HG03139 (cell line): ENCODE measurements at regions not wholly inside any gene's neighbourhood (a gene's known extent, or its start where the extent isn't known, plus 50 kb on each side); places are given as distances from the start of the nearest gene placed in this dataset.
"Not testable (repeated sequence)": the region's sequence is repeated elsewhere in the genome, so short reads cannot be mapped to it uniquely, and the experiment has no call there.

Experiments
- ATAC-seq: cut with Tn5 transposase; IDR thresholded peaks from one replicate; pipeline ENCODE4 v1.9.1; 2021; ENCODE audit not compliant: unreplicated experiment

GRCh38 chrY:18989356-18989755 lies 215.8 kb upstream of the HSFY2 start:
- no peak for ATAC-seq

- ATAC-seq = no peak
Measured at GRCh38 chrY:18966001-18966400, 192.5 kb upstream of the HSFY2 start.

GRCh38 chrY:18958846-18959245 lies 185.3 kb upstream of the HSFY2 start:
- ATAC-seq = no peak

GRCh38 chrY:18951657-18952435 lies 178.3 kb upstream of the HSFY2 start:
- no peak for ATAC-seq

- ATAC-seq = no peak
Measured at GRCh38 chrY:18951019-18951418, 177.5 kb upstream of the HSFY2 start.

DNA sequence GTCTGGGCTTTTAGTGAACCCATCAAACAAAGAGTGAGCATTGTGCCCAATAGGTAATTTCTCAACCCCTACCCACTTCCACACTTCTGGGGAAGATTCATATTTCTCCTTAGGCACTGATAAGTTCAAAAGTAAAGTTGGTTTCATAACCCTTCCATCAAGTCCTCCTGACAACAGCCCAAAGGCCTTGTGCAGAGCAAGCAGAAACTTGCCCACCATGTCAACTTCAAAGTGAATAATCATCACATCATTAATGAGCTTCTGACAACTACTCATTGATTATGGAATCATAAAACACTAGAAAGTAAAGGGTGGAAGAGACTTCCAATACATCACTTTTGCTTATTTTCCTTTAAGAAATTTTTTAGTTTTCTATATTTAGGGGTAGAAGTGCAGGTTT lies 163.3 kb upstream of the HSFY2 start:
- no peak for ATAC-seq

DNA sequence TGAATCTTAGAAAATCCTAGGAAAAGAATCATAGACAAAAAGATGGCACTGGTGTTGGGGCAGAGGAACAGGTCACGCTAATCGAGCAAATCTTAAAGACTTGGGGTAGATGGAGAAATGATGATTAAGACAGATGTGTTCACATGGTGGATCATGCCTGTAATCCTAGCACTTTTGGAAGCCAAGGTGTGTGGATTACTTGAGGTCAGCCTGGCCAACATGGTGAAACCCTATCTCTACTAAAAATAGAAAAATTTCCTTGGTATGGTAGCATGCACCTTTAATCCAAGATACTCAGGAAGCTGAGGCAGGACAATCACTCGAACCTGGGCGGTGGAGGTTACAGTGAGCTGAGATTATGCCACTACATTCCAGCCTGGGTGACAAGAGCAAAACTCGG lies 145.7 kb upstream of the HSFY2 start:
- ATAC-seq = no peak

GRCh38 chrY:18912846-18913245 lies 139.3 kb upstream of the HSFY2 start:
- no peak for ATAC-seq

DNA sequence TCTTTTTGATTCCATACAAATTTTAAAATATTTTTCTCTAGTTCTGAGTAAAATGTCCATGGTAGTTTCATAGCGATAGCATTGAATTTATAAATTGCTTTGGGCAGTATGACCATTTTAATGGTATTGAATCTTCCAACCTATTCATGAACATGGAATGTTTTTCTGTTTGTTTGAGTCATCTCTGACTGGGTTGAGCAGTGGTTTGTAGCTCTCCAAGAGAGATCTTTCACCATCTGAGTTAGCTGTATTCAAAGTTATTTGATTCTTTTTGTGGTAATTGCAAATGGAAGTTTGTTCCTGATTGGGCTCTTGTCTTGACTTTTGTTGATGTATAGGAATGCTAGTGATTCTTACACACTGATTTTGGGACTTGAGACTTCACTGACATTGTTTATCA lies 136.3 kb upstream of the HSFY2 start:
- no peak for ATAC-seq

DNA sequence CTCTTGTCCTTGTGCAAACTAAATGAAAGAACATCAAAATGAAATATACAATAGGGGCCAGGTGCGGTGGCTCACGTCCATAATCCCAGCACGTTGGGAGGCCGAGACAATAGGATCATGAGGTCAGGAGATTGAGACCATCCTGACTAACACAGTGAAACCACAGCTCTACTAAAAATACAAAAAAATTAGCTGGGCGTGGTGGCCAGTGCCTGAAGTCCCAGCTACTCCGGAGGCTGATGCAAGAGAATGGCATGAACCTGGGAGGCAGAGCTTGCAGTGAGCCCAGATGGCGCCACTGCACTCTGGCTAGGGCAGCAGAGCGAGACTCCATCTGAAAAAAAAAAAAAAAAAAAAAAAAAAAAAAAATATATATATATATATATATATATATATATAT lies 132.7 kb upstream of the HSFY2 start:
- not testable (repeated sequence) for ATAC-seq

DNA sequence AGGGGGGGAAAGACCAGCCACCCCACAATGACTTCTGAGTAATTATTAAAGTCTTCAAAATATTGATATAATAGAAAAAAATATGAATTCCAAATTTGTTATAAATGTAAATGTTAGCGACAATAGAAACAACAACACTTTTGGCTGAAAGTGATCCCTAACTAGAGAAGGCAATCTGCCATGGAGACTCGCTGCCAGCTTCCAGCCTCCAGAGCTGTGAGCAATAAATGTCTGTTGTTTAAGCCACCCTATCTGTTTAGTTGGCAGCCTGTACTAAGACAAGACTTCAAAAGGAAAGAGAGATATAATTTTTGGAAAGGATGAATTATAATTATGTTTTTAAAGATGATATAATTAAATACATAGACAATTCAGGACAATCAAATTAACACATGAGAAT lies 130.8 kb upstream of the HSFY2 start:
- ATAC-seq = no peak

DNA sequence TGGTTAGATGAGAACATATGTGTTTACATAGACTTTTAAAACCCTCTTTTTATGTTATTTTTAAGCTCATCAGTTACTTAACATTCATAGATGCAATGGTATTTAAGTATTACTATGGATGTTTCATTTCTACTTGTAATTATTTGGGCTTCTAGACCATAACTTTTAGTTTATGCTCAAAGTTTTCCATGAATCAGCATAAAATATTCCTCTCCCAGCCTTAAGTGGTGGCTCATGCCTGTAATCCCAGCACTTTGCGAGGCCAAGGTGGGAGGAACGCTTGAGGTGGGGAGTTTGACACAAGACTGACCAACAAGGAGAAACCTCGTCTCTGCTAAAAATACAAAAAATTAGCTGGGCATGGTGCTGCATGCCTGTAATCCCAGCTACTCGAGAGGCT lies 118.5 kb upstream of the HSFY2 start:
- ATAC-seq = no peak

DNA sequence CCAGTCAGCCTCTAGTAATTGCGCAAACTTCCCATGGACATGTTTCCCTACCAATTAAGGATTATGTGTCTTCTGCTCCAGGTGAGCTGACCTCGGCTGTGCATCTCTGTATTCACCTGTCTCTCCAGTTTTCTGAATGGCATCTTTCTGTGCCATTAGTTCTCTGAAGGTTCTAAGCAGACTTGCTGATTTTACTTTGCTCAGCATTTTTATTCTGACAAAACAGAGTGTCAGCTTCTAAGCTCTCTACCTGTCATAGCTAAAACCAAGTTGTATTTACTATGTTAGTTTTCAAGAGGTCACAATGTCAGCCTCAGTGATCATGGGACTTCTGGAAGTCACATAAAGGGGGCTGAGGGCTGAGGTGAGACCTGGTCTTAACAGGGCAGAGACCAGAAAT lies 116.0 kb upstream of the HSFY2 start:
- no peak for ATAC-seq

- no peak for ATAC-seq
Measured at GRCh38 chrY:18884748-18885147, 111.2 kb upstream of the HSFY2 start.

- ATAC-seq = not testable (repeated sequence)
Measured at GRCh38 chrY:18869145-18869544, 95.6 kb upstream of the HSFY2 start.

DNA sequence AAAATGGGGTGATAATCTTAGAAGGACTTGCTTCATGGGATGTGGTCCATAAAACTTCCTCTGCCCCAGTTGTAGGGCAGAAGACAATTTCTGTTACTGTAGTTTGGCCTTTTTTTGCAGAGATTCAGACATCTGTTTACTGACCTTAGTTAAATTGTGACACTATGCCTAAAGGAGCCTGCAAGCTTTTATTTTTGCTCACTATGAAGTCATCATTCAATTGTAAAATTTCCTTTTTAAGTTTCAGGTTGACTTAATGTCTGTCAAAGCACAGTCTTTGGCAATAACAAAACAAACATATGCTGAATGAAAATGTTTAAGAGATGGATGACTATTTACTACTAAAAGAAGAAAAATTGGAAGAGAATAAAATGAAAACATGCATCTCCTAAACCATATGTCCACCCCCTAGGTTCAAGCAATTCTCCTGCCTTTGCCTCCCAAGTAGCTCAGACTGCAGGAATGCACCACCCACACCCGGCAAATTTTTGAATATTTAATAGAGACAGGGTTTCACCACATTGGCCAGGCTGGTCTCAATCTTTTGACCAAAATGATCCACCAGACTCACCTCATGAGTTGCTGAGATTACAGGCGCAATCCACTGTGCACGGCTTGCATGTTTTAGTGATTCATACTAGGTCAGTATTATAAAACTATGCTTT lies 93.5 kb upstream of the HSFY2 start:
- not testable (repeated sequence) for ATAC-seq

DNA sequence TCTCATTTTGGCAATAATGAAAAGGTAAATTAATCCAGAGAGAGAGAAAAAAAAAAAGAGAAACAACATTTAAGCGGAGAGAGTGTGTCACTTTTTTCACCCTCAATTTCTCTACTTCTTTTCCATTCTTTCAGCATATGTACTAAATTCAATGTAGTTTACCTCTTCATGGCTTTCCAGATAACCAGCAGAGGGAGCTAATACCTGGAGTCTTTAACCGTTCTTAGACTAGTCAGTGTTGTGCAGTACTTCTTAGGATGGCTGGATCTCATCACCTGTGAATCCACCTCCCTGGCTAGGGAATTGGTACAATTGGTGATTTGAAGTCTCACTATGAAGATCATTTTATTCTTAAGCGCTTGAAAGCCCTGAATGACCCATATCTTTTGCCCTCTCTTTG lies 87.3 kb upstream of the HSFY2 start:
- not testable (repeated sequence) for ATAC-seq

GRCh38 chrY:18858484-18859191 lies 85.1 kb upstream of the HSFY2 start:
- ATAC-seq = not testable (repeated sequence)

DNA sequence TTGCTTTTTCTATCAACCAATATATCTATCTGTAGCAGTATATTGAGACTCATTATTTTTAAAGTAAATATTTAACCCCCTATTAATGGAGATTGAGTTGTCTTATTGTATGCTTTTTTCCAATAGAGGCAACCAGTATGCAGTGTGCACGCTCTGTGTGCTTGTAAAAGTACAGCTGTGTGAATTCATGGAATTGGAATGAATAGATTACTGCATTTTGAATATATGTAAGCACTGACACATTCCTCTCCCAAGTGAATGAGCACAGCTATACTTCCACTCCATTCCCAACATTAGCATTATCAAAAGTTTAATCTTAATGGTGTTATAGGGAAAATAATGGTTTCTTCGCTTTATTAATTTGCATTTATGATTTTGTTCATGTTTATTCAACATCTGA lies 81.6 kb upstream of the HSFY2 start:
- ATAC-seq = not testable (repeated sequence)

- ATAC-seq = not testable (repeated sequence)
Measured at GRCh38 chrY:18853323-18853722, 79.8 kb upstream of the HSFY2 start.

DNA sequence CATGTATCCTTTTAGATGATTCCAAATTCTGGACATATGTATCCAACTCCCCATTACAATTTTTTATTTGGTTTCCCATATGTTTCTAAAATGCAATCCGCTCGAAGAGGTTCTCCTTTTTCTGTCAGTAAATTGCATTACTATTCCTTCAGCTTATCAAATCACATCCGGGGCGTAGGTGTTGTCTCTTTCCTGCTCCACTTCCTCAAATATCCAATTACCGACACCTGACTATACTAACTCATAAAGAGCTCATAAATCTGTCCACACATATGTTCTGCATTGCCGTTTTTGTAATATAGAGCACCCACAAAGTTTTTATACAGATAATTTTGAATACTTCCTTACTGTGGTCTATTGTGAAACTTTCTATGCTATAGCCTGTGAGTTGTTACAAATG lies 63.1 kb upstream of the HSFY2 start:
- ATAC-seq = not testable (repeated sequence)
